Astrocyte (in vitro differentiated cells and primary cell): ENCODE measurements at regions not wholly inside any gene's neighbourhood (a gene's known extent, or its start where the extent isn't known, plus 50 kb on each side); places are given as distances from the start of the nearest gene placed in this dataset.

Experiments
- EZH2 ChIP-seq: IDR thresholded peaks from 2 replicates; pipeline ENCODE4 v1.6.1; 2012; ENCODE audit warnings: mild to moderate bottlenecking, low read length, inconsistent platforms; ENCODE audit not compliant: insufficient read depth
- TF ChIP-seq, protein P1 (sequence below): IDR thresholded peaks from 2 replicates; pipeline ENCODE4 v1.5.1; 2011; ENCODE audit warnings: low read depth, mild to moderate bottlenecking, inconsistent platforms, low read length, moderate library complexity; ENCODE audit not compliant: insufficient read depth

- no peak for TF ChIP-seq EZH2
- TF ChIP-seq, protein P1, sequence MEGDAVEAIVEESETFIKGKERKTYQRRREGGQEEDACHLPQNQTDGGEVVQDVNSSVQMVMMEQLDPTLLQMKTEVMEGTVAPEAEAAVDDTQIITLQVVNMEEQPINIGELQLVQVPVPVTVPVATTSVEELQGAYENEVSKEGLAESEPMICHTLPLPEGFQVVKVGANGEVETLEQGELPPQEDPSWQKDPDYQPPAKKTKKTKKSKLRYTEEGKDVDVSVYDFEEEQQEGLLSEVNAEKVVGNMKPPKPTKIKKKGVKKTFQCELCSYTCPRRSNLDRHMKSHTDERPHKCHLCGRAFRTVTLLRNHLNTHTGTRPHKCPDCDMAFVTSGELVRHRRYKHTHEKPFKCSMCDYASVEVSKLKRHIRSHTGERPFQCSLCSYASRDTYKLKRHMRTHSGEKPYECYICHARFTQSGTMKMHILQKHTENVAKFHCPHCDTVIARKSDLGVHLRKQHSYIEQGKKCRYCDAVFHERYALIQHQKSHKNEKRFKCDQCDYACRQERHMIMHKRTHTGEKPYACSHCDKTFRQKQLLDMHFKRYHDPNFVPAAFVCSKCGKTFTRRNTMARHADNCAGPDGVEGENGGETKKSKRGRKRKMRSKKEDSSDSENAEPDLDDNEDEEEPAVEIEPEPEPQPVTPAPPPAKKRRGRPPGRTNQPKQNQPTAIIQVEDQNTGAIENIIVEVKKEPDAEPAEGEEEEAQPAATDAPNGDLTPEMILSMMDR: no peak
Measured at GRCh38 chr2:12257476-12257875, 459.3 kb upstream of the TRIB2 start.
